OCI-LY3 (cell line): ENCODE measurements at regions not wholly inside any gene's neighbourhood (a gene's known extent, or its start where the extent isn't known, plus 50 kb on each side); places are given as distances from the start of the nearest gene placed in this dataset.

Experiments used
- H2AFZ ChIP-seq: fragments of 200-600, 300-600 bp; shearing (Covaris generic); 2 replicates; pipeline ENCODE4 v1.6.0; 2014; ENCODE audit warnings: antibody characterized with exemption, low read depth, low read length
- H3K27ac ChIP-seq: fragments of 200-600, 300-600 bp; sonication (generic); 2 replicates; pipeline ENCODE4 v1.5.1; 2014; ENCODE audit warnings: mild to moderate bottlenecking, low read length, moderate library complexity, mixed read lengths
- H3K27me3 ChIP-seq: fragments of 200-600, 300-600 bp; sonication (generic); 2 replicates; pipeline ENCODE4 v1.6.1; 2014; ENCODE audit warnings: low read depth, low read length, mixed read lengths
- H3K36me3 ChIP-seq: fragments of 200-600, 300-600 bp; sonication (generic); replicated peaks from 2 replicates; pipeline ENCODE3; 2014; ENCODE audit warnings: low read depth, low read length, mixed read lengths
- H3K4me1 ChIP-seq: fragments of 300-600, 200-600 bp; sonication (generic); 2 replicates; pipeline ENCODE4 v1.6.1; 2014; ENCODE audit warnings: low read length, mixed read lengths
- H3K4me2 ChIP-seq: fragments of 200-600, 300-600 bp; sonication (generic); 2 replicates; pipeline ENCODE4 v1.6.1; 2014; ENCODE audit warnings: low read length, mixed read lengths
- H3K4me3 ChIP-seq: fragments of 300-600, 200-600 bp; sonication (generic); 2 replicates; pipeline ENCODE4 v1.5.1; 2014; ENCODE audit warnings: antibody characterized with exemption, mild to moderate bottlenecking, low read length, moderate library complexity
- H3K79me2 ChIP-seq: fragments of 300-600, 200-600 bp; shearing (Covaris generic); 2 replicates; pipeline ENCODE4 v1.6.1; 2014; ENCODE audit warnings: mild to moderate bottlenecking, low read length, mixed read lengths
- H3K9ac ChIP-seq: fragments of 300-600, 200-600 bp; shearing (Covaris generic); 2 replicates; pipeline ENCODE4 v1.6.0; 2014; ENCODE audit warnings: mild to moderate bottlenecking, low read length, moderate library complexity
- H3K9me3 ChIP-seq: fragments of 200-600, 300-600 bp; shearing (Covaris generic); 2 replicates; pipeline ENCODE4 v1.6.1; 2014; ENCODE audit warnings: low read length, mixed read lengths; ENCODE audit not compliant: insufficient read depth
- H4K20me1 ChIP-seq: fragments of 200-600, 300-600 bp; sonication (generic); 2 replicates; pipeline ENCODE4 v1.6.1; 2016; ENCODE audit warnings: low read length, mixed read lengths; ENCODE audit not compliant: insufficient read depth
- CTCF ChIP-seq: fragments of 200-600, 300-600 bp; sonication (generic); IDR thresholded peaks from 2 replicates; pipeline ENCODE4 v1.5.1; 2014; ENCODE audit warnings: antibody characterized with exemption, low read length, low read depth
- EZH2phosphoT487 ChIP-seq: fragments of 200-600 bp; shearing (Covaris generic); IDR thresholded peaks from 2 replicates; pipeline ENCODE4 v1.6.1; 2018; ENCODE audit warnings: antibody characterized with exemption, mixed run types, low read depth

- Histone ChIP-seq H4K20me1 (no peaks in the 10 kb centered on the region), H3K27me3 (no peaks in the 10 kb centered on the region), H3K27ac (no peak overlapping the region), H2AFZ (no peak overlapping the region), H3K4me1 (no peaks in the 10 kb centered on the region), H3K9me3 (no peaks in the 10 kb centered on the region), H3K79me2 (no peaks in the 10 kb centered on the region), H3K4me3 (no peak overlapping the region), H3K4me2 (no peak overlapping the region), H3K9ac (no peak overlapping the region), H3K36me3 (no peaks in the 10 kb centered on the region)
- TF ChIP-seq EZH2phosphoT487 (no peak), CTCF (no peak)
Observed at GRCh38 chr2:121019756-121020155, 265.2 kb downstream of the TFCP2L1 start.

GRCh38 chr2:121021685-121022084 lies 263.3 kb downstream of the TFCP2L1 start:
- Histone ChIP-seq H3K4me3 (no peak overlapping the region), H2AFZ (no peak overlapping the region)
- TF ChIP-seq EZH2phosphoT487 (no peak), CTCF (no peak)

GRCh38 chr2:121028577-121028976 lies 256.4 kb downstream of the TFCP2L1 start:
- Histone ChIP-seq H3K4me3 (no peak overlapping the region), H3K36me3 (no peaks in the 10 kb centered on the region), H3K4me1 (no peaks in the 10 kb centered on the region), H4K20me1 (no peaks in the 10 kb centered on the region), H3K9me3 (no peaks in the 10 kb centered on the region), H3K27me3 (peaks cover 38% of the 10 kb centered on the region), H3K4me2 (no peak overlapping the region), H3K27ac (no peak overlapping the region), H3K79me2 (no peaks in the 10 kb centered on the region), H3K9ac (no peak overlapping the region), H2AFZ (no peak overlapping the region)
- TF ChIP-seq EZH2phosphoT487: no peak
- no peak for TF ChIP-seq CTCF

More at GRCh38 chr2:121021685-121022084, 263.3 kb downstream of the TFCP2L1 start:
- Histone ChIP-seq H3K36me3 (no peaks in the 10 kb centered on the region), H3K4me2 (no peak overlapping the region), H3K27ac (no peak overlapping the region), H3K79me2 (no peaks in the 10 kb centered on the region), H3K4me1 (no peaks in the 10 kb centered on the region), H3K9ac (no peak overlapping the region), H3K27me3 (no peaks in the 10 kb centered on the region), H4K20me1 (no peaks in the 10 kb centered on the region), H3K9me3 (no peaks in the 10 kb centered on the region)

- Histone ChIP-seq H3K4me2 (no peak overlapping the region), H3K9me3 (no peaks in the 10 kb centered on the region), H4K20me1 (no peaks in the 10 kb centered on the region), H3K36me3 (no peaks in the 10 kb centered on the region), H3K27me3 (peaks cover 49% of the 10 kb centered on the region), H3K27ac (no peak overlapping the region), H3K4me3 (no peak overlapping the region), H3K4me1 (no peaks in the 10 kb centered on the region), H3K9ac (no peak overlapping the region), H2AFZ (no peak overlapping the region), H3K79me2 (no peaks in the 10 kb centered on the region)
- TF ChIP-seq CTCF: no peak
- no peak for TF ChIP-seq EZH2phosphoT487
Observed at GRCh38 chr2:121030523-121030922, 254.5 kb downstream of the TFCP2L1 start.
